ENCODE measurements at regions not wholly inside any gene's neighbourhood (a gene's known extent, or its start where the extent isn't known, plus 50 kb on each side); places are given as distances from the start of the nearest gene placed in this dataset.
"Not testable (repeated sequence)": the region's sequence is repeated elsewhere in the genome, so short reads cannot be mapped to it uniquely, and the experiment has no call there.

GRCh38 chr10:76778914-76779795 lies 858.5 kb downstream of the KCNMA1 start:
- FAIRE-seq = no peak
- no peak for DNase-seq (ENCODE audit: insufficient read length, low spot score)
- no peak for TF ChIP-seq CTCF (IDR thresholded peaks at IDR 0.05; ENCODE audit: insufficient read depth, missing control alignments)

- DNase-seq (ENCODE audit: insufficient read length, low spot score) (no peak), FAIRE-seq (no peak)
- no peak for TF ChIP-seq CTCF (IDR thresholded peaks at IDR 0.05; ENCODE audit: insufficient read depth, missing control alignments)
Observed at GRCh38 chr10:76774987-76775603, 862.5 kb downstream of the KCNMA1 start.

- no peak for FAIRE-seq
- no peak for DNase-seq (ENCODE audit: insufficient read length, low spot score)
- no peak for TF ChIP-seq CTCF (IDR thresholded peaks at IDR 0.05; ENCODE audit: insufficient read depth, missing control alignments)
Observed at GRCh38 chr10:76769582-76769981, 868.0 kb downstream of the KCNMA1 start.

GRCh38 chr10:76769161-76769560 lies 868.4 kb downstream of the KCNMA1 start:
- FAIRE-seq (no peak), DNase-seq (ENCODE audit: insufficient read length, low spot score) (no peak)
- no peak for TF ChIP-seq CTCF (IDR thresholded peaks at IDR 0.05; ENCODE audit: insufficient read depth, missing control alignments)

- no peak for DNase-seq (ENCODE audit: insufficient read length, low spot score)
- TF ChIP-seq CTCF (IDR thresholded peaks at IDR 0.05; ENCODE audit: insufficient read depth, missing control alignments) = no peak
- no peak for FAIRE-seq
Observed at GRCh38 chr10:76766682-76767081, 870.9 kb downstream of the KCNMA1 start.

- DNase-seq (ENCODE audit: insufficient read length, low spot score); FAIRE-seq: not testable (repeated sequence)
Observed at GRCh38 chr10:76764921-76765320, 872.7 kb downstream of the KCNMA1 start.

GRCh38 chr10:76764177-76764576 lies 873.4 kb downstream of the KCNMA1 start:
- TF ChIP-seq CTCF (IDR thresholded peaks at IDR 0.05; ENCODE audit: insufficient read depth, missing control alignments) = no peak
- FAIRE-seq (no peak), DNase-seq (ENCODE audit: insufficient read length, low spot score) (no peak)

Measured in D721Med (cell line).